Choroid plexus epithelial cell (primary cell): ENCODE measurements at regions not wholly inside any gene's neighbourhood (a gene's known extent, or its start where the extent isn't known, plus 50 kb on each side); places are given as distances from the start of the nearest gene placed in this dataset.

Experiments used
- DNase-seq: peaks from one replicate; pipeline ENCODE4 v3.0.0-alpha.2; 2010; ENCODE audit warnings: low read depth
- H3K4me3 ChIP-seq: 2 replicates; pipeline ENCODE4 v1.5.1; 2011; ENCODE audit warnings: low read depth, mild to moderate bottlenecking, control low read depth, low read length, moderate library complexity
- CTCF ChIP-seq: conservative IDR thresholded peaks from 2 replicates; pipeline ENCODE4 v1.5.1; 2011; ENCODE audit warnings: low read depth, mild to moderate bottlenecking, control low read depth, inconsistent platforms, low read length, moderate library complexity

- H3K4me3 ChIP-seq: no peak overlapping the region
- TF ChIP-seq CTCF: no peak
These were observed 205.1 kb upstream of the UGT8 start for GRCh38 chr4:114393295-114394038.

GRCh38 chr4:114396808-114397207, 201.8 kb upstream of the UGT8 start:
- no peak for DNase-seq
- no peak for TF ChIP-seq CTCF

More at GRCh38 chr4:114393295-114394038, 205.1 kb upstream of the UGT8 start:
- DNase-seq: no peak

GRCh38 chr4:114398410-114398809, 200.2 kb upstream of the UGT8 start:
- no peak for TF ChIP-seq CTCF
- H3K4me3 ChIP-seq: no peak overlapping the region
- DNase-seq: no peak

More at GRCh38 chr4:114396808-114397207, 201.8 kb upstream of the UGT8 start:
- no peak overlapping the region for H3K4me3 ChIP-seq

- TF ChIP-seq CTCF: no peak
- H3K4me3 ChIP-seq: no peak overlapping the region
- DNase-seq: peak; percentile 11
These were observed 199.5 kb upstream of the UGT8 start for GRCh38 chr4:114399105-114399504.

GRCh38 chr4:114400531-114400930, 198.1 kb upstream of the UGT8 start:
- no peak overlapping the region for H3K4me3 ChIP-seq
- TF ChIP-seq CTCF: no peak
- DNase-seq: no peak

- TF ChIP-seq CTCF: no peak
- no peak overlapping the region for H3K4me3 ChIP-seq
- no peak for DNase-seq
These were observed 197.1 kb upstream of the UGT8 start for GRCh38 chr4:114401483-114401882.

GRCh38 chr4:114417214-114417613, 181.4 kb upstream of the UGT8 start:
- H3K4me3 ChIP-seq: no peak overlapping the region
- DNase-seq: peak; percentile 1
- TF ChIP-seq CTCF: no peak
